ENCODE measurements at regions not wholly inside any gene's neighbourhood (a gene's known extent, or its start where the extent isn't known, plus 50 kb on each side); places are given as distances from the start of the nearest gene placed in this dataset.

- no peaks in the 10 kb centered on the region for H3K9me3 ChIP-seq
- H3K36me3 ChIP-seq = no peaks in the 10 kb centered on the region
- intact Hi-C loops (cut with DNase I) = no loop called here
- no peak for ATAC-seq
- H3K4me1 ChIP-seq = no peaks in the 10 kb centered on the region
- peaks cover 0 to 27% of the 10 kb centered on the region in 2 donors for H3K27me3 ChIP-seq
- H3K27ac ChIP-seq = no peak overlapping the region
- no peak overlapping the region for H3K4me3 ChIP-seq
- TF ChIP-seq, protein P1, sequence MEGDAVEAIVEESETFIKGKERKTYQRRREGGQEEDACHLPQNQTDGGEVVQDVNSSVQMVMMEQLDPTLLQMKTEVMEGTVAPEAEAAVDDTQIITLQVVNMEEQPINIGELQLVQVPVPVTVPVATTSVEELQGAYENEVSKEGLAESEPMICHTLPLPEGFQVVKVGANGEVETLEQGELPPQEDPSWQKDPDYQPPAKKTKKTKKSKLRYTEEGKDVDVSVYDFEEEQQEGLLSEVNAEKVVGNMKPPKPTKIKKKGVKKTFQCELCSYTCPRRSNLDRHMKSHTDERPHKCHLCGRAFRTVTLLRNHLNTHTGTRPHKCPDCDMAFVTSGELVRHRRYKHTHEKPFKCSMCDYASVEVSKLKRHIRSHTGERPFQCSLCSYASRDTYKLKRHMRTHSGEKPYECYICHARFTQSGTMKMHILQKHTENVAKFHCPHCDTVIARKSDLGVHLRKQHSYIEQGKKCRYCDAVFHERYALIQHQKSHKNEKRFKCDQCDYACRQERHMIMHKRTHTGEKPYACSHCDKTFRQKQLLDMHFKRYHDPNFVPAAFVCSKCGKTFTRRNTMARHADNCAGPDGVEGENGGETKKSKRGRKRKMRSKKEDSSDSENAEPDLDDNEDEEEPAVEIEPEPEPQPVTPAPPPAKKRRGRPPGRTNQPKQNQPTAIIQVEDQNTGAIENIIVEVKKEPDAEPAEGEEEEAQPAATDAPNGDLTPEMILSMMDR (IDR thresholded peaks at IDR 0.05) = no peak
- DNase-seq = no peak
Observed at GRCh38 chr16:54542805-54543505, 256.4 kb upstream of the IRX3 start.

DNA sequence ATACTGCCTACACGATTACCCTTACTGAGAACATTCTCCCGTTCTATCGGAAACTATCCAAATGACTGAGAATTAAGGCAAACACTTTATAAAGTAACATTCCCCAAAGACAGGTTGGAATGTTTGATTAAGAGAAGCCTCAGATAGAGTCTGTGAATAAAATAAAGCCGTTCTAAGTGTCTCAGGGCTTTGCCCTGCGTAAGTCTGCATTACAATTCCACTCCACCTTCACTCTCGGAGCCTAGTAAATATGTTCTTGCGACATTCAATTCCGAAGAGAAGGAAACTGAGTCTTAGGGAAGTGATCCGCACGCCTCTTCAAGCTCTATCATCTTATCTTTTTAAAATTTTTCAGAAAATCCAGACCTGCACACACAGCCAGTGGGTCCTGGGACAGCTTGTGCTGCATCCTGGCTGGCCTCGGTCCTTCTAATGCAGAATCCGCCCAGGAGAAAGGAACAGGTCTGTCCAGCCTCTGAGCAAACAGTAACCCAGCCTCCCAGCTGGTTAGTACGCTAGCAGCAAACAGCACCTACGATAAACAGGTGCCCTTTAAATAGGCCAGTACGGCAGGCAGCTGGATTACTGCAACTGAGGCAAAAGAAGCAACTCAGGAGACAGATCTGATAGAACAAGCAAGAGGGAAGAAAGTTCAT lies 254.1 kb upstream of the IRX3 start:
- DNase-seq = peak in 2 of 4 donors; percentile 28 to 41
- TF ChIP-seq, protein P1 (IDR thresholded peaks at IDR 0.05) = no peak

DNA sequence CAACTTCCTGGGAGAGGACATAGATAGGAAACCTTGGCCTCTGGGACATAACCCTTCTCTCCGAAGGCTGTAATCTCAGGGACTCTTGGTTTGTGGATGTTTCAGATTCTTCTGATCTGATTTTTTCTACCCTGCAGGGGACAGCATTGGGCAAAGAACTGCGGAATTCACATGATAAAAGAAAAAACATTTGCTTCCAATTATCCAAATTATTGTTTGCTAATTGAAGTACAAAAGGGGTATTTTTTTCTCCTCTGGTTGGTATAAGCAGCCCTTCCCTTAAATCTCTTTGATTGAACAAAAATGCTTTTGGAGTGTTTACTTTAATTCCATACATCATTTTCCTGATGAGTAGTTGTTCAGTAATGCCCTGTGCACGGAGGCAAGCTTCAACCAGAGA lies 251.7 kb upstream of the IRX3 start:
- Histone ChIP-seq H3K4me3 (no peak overlapping the region), H3K36me3 (no peaks in the 10 kb centered on the region)

More for the DNA sequence above, 254.1 kb upstream of the IRX3 start:
- H3K27ac ChIP-seq = peak overlapping the region; percentile 22 to 41
- peak overlapping the region in 1 of 2 donors; percentile 15 for H3K4me3 ChIP-seq
- H3K9me3 ChIP-seq = no peaks in the 10 kb centered on the region
- intact Hi-C loops (cut with DNase I) = no loop called here
- no peaks in the 10 kb centered on the region for H3K36me3 ChIP-seq
- ATAC-seq = peak; percentile 92
- H3K4me1 ChIP-seq = no peaks in the 10 kb centered on the region
- H3K27me3 ChIP-seq = peaks cover 0 to 21% of the 10 kb centered on the region in 2 donors

DNA sequence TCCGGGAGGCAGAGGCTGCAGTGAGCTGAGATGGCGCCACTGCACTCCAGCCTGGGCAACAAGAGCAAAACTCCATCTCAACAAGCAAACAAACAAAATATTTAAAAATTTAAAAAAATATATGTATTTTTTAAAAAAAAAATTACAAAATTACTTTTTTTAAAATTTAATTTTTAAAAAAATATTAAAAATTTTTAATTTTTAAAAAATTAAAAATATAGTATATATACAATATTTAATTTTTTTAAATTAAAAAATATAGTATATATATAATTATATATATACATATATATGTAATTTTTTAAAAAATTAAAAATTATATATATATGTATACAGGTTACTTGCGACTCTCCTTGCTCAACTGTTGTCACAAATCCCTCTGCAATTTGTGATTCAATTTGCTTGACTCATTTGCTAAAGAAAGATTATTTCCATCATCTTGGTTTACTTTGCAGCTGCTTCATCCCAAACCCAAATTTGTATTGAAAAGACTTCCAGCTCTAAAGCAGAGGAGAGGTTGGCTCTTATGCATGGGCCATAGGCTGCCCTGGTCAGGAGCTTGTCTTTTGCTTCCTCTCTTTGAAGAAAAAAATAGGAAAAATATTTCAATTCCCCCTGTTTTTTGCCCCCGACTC lies 247.4 kb upstream of the IRX3 start:
- intact Hi-C loops (cut with DNase I) = no loop called here
- peaks cover 0 to 10% of the 10 kb centered on the region in 2 donors for H3K9me3 ChIP-seq
- H3K36me3 ChIP-seq = no peaks in the 10 kb centered on the region
- no peaks in the 10 kb centered on the region for H3K27me3 ChIP-seq
- no peak for DNase-seq
- TF ChIP-seq, protein P1 (IDR thresholded peaks at IDR 0.05) = no peak
- ATAC-seq = no peak
- no peak overlapping the region for H3K4me3 ChIP-seq
- H3K4me1 ChIP-seq = no peaks in the 10 kb centered on the region
- H3K27ac ChIP-seq = no peak overlapping the region

More for the DNA sequence above, 251.7 kb upstream of the IRX3 start:
- Histone ChIP-seq H3K27me3 (peaks cover 0 to 10% of the 10 kb centered on the region in 2 donors), H3K9me3 (no peaks in the 10 kb centered on the region), H3K4me1 (no peaks in the 10 kb centered on the region), H3K27ac (no peak overlapping the region)
- TF ChIP-seq, protein P1 (IDR thresholded peaks at IDR 0.05) = no peak
- DNase-seq (no peak), ATAC-seq (no peak)
- intact Hi-C loops (cut with DNase I) = no loop called here

GRCh38 chr16:54526916-54527315 lies 240.3 kb upstream of the IRX3 start:
- ATAC-seq (no peak), DNase-seq (no peak)
- H3K27ac ChIP-seq = no peak overlapping the region
- peaks cover 0 to 13% of the 10 kb centered on the region in 2 donors for H3K9me3 ChIP-seq
- no peaks in the 10 kb centered on the region for H3K36me3 ChIP-seq
- intact Hi-C loops (cut with DNase I) = no loop called here
- no peaks in the 10 kb centered on the region for H3K4me1 ChIP-seq
- TF ChIP-seq, protein P1 (IDR thresholded peaks at IDR 0.05) = no peak
- H3K4me3 ChIP-seq = no peak overlapping the region
- no peaks in the 10 kb centered on the region for H3K27me3 ChIP-seq

Data from left lung (tissue), 4 donors.